ENCODE measurements at regions not wholly inside any gene's neighbourhood (a gene's known extent, or its start where the extent isn't known, plus 50 kb on each side); places are given as distances from the start of the nearest gene placed in this dataset.
"Not testable (repeated sequence)": the region's sequence is repeated elsewhere in the genome, so short reads cannot be mapped to it uniquely, and the experiment has no call there.

GRCh38 chr3:29181149-29181780 is 99.6 kb upstream of the RBMS3 start:
- in situ Hi-C loops (cut with HindIII; ENCODE audit: low sequenced_read_pairs): no loop called here

GRCh38 chr3:29181872-29182271 is 99.0 kb upstream of the RBMS3 start:
- in situ Hi-C loops (cut with HindIII; ENCODE audit: low sequenced_read_pairs): no loop called here
- DNase-seq (ENCODE audit: low read depth, low spot score): no peak
- H3K4me3 ChIP-seq (ENCODE audit: low read depth, low read length): no peak overlapping the region
- no peak for TF ChIP-seq CTCF (IDR thresholded peaks at IDR 0.05; ENCODE audit: low read depth, low read length)

More at GRCh38 chr3:29181149-29181780, 99.6 kb upstream of the RBMS3 start:
- DNase-seq (ENCODE audit: low read depth, low spot score): no peak
- TF ChIP-seq CTCF (IDR thresholded peaks at IDR 0.05; ENCODE audit: low read depth, low read length): no peak
- H3K4me3 ChIP-seq (ENCODE audit: low read depth, low read length): no peak overlapping the region

DNA sequence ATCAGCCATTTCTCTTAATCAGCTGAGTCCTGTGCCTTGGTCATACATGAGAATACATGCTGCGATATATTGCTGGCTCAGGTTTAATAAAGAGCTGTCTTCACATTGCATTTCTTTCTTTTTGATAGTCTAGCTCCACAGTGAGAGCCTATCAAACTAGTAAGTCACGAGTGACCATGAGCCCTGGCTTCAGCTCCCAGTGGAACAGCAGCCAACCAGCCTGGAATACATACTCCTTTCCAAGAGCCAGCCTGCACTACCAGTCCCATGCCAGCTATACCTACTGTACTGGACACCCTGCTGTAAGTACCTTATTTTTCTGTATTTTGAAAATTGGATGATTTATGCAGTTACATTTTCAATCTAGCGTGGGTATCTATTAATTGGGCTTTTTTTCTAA is 98.0 kb upstream of the RBMS3 start:
- H3K4me3 ChIP-seq (ENCODE audit: low read depth, low read length); DNase-seq (ENCODE audit: low read depth, low spot score); in situ Hi-C loops (cut with HindIII; ENCODE audit: low sequenced_read_pairs): not testable (repeated sequence)

DNA sequence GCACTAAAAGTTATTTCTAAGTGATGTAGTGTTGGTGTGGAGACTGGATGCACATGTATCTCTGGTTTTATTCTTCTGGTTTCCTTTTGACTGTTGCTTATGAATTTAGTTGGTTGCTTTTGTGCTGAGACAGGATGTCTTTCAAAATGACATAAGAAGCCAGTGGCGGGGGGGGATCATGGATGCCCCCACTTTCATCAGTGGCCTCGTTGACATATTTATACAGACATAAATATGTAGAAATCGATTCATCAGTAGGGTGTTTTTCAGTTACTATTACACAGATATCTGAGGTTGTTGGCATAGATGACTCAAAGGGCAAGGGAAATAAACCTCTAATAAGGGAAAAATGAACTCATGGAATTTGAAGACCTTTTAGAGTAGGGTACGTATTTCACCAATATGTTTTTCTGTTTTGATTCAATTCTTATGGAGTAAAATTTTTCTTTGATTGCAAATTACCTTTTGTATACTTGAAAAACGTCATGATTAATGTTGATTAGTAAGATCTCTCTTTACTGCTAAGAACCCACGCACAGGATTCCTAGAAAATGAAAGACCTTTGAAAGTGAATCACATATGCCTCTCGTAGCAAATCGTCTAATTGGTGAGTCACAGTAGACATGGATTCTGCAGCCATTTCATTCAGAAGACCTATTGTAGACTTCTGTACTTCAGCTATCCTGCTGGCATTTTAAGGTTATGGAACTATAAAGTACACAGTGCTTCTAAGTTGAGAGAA is 97.4 kb upstream of the RBMS3 start:
- in situ Hi-C loops (cut with HindIII; ENCODE audit: low sequenced_read_pairs): no loop called here
- TF ChIP-seq CTCF (IDR thresholded peaks at IDR 0.05; ENCODE audit: low read depth, low read length): no peak
- peak; percentile 86 for DNase-seq (ENCODE audit: low read depth, low spot score)
- no peak overlapping the region for H3K4me3 ChIP-seq (ENCODE audit: low read depth, low read length)

GRCh38 chr3:29185706-29186105 is 95.2 kb upstream of the RBMS3 start:
- H3K4me3 ChIP-seq (ENCODE audit: low read depth, low read length): no peak overlapping the region
- no peak for TF ChIP-seq CTCF (IDR thresholded peaks at IDR 0.05; ENCODE audit: low read depth, low read length)
- no peak for DNase-seq (ENCODE audit: low read depth, low spot score)

DNA sequence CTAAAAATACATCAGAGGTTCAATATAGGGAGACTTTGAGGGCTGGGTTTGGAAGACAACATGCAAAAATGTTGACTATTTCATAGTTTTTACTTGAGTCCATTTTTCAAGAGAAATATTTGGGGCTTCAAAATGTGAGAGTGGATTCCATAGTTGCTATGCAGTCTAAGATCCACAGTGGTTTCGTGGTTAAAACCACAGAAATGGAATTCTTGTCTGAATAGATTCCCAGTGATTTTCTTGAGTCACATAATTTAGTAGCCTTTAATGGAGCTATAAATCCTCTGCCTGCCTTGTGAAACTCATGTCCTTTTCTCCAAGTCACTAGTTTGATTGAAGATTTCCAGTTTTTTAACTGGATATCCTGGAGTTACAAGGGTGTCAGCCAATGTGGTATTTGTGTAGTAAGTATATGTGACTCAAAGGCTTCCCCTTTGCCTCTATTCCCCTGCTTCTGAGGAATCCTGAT is 94.7 kb upstream of the RBMS3 start:
- no peak overlapping the region for H3K4me3 ChIP-seq (ENCODE audit: low read depth, low read length)
- peak; percentile 98 for DNase-seq (ENCODE audit: low read depth, low spot score)
- in situ Hi-C loops (cut with HindIII; ENCODE audit: low sequenced_read_pairs): no loop called here
- TF ChIP-seq CTCF (IDR thresholded peaks at IDR 0.05; ENCODE audit: low read depth, low read length): no peak

More at GRCh38 chr3:29185706-29186105, 95.2 kb upstream of the RBMS3 start:
- in situ Hi-C loops (cut with HindIII; ENCODE audit: low sequenced_read_pairs): no loop called here

Measured in astrocyte of the spinal cord (primary cell).